ENCODE measurements at regions not wholly inside any gene's neighbourhood (a gene's known extent, or its start where the extent isn't known, plus 50 kb on each side); places are given as distances from the start of the nearest gene placed in this dataset.
"Not testable (repeated sequence)": the region's sequence is repeated elsewhere in the genome, so short reads cannot be mapped to it uniquely, and the experiment has no call there.

DNA sequence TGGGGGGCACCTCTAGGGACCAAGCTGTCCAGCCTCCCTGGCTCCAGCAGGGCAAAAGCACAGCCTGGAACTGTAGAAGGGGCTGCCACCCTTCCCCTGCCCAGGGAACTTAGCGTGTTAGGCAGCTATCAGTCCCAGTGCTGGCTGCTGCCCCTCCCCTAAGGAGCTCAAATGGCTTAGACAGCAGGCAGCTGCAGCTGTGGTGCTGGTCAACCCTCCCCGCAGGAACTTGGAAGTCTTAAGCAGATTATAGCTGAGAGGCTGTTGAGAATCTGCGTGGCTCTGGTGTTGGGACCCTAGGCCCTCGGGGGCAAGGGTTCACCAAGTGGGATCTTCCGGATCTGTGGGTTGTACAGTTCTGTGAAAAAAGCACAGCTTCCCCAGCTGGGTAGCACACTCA lies 536.5 kb upstream of the CDH10 start:
- TF ChIP-seq, protein P1, sequence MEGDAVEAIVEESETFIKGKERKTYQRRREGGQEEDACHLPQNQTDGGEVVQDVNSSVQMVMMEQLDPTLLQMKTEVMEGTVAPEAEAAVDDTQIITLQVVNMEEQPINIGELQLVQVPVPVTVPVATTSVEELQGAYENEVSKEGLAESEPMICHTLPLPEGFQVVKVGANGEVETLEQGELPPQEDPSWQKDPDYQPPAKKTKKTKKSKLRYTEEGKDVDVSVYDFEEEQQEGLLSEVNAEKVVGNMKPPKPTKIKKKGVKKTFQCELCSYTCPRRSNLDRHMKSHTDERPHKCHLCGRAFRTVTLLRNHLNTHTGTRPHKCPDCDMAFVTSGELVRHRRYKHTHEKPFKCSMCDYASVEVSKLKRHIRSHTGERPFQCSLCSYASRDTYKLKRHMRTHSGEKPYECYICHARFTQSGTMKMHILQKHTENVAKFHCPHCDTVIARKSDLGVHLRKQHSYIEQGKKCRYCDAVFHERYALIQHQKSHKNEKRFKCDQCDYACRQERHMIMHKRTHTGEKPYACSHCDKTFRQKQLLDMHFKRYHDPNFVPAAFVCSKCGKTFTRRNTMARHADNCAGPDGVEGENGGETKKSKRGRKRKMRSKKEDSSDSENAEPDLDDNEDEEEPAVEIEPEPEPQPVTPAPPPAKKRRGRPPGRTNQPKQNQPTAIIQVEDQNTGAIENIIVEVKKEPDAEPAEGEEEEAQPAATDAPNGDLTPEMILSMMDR (IDR thresholded peaks at IDR 0.05), result no peak
- no peaks in the 10 kb centered on the region for H3K9me3 ChIP-seq
- H3K4me1 ChIP-seq, result no peaks in the 10 kb centered on the region
- ATAC-seq (no peak), DNase-seq (no peak)
- H3K27me3 ChIP-seq (ENCODE audit: insufficient read depth in 3 of 3, low read length in 2 of 3), result no peaks in the 10 kb centered on the region
- H3K27ac ChIP-seq, result no peak overlapping the region
- no peak overlapping the region for H3K4me3 ChIP-seq
- H3K36me3 ChIP-seq (ENCODE audit: insufficient read depth in 1 of 2, low read depth in 1 of 2), result no peaks in the 10 kb centered on the region
- 54 to 63% (median 59%) methylated on average over 5 of the region's 5 CpGs for WGBS, 3 donors
- intact Hi-C loops (cut with DNase I), result no loop called here

DNA sequence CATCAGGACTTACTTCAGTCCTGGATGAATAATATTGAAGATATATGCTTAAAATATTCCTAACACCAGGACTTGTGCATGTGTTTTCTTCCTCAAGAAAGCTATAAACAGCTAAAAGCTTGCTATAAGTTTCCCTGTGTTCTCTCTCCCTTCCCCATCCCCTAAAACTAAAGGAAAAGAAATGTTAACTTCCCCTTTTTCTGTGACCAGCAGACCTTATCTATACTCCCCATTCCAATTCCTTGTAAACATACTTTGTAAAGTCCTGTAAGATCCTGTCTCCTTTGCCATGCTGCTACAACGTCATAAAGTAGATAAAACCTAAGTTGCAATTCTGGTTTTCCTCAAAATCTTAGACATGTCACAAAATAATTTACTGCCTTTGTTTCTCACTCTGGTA lies 517.8 kb upstream of the CDH10 start:
- WGBS, 3 donors, result 0% methylated on average over 1 of the region's 1 CpG
- intact Hi-C loops (cut with DNase I); H3K9me3 ChIP-seq; H3K4me3 ChIP-seq; H3K4me1 ChIP-seq; H3K36me3 ChIP-seq (ENCODE audit: insufficient read depth in 1 of 2, low read depth in 1 of 2); H3K27ac ChIP-seq; H3K27me3 ChIP-seq (ENCODE audit: insufficient read depth in 3 of 3, low read length in 2 of 3); DNase-seq; ATAC-seq: not testable (repeated sequence)

DNA sequence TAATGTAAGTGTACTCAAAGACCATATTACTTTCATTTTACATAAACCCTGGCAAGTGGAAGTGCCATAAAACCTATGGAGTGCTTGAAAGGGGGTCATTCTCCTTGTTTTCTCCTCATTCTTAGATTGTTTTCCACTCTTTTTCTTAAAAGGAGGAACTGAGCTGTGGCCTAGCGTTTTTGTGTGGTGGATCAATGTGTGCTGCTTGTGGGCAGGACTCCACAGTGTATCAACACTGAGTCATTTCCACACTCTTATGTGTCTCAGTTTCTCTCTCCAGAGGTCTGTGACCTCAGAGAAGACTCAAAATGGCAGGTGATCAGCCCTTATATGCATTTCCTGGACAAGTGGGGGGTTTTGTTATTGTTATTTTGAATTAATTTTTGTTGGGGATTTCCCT lies 516.1 kb upstream of the CDH10 start:
- Histone ChIP-seq H3K9me3 (no peaks in the 10 kb centered on the region), H3K4me3 (no peak overlapping the region), H3K27me3 (ENCODE audit: insufficient read depth in 3 of 3, low read length in 2 of 3) (no peaks in the 10 kb centered on the region), H3K27ac (no peak overlapping the region), H3K36me3 (ENCODE audit: insufficient read depth in 1 of 2, low read depth in 1 of 2) (no peaks in the 10 kb centered on the region), H3K4me1 (no peaks in the 10 kb centered on the region)
- WGBS, 3 donors, result 61 to 74% (median 72%) methylated on average over 1 of the region's 1 CpG
- intact Hi-C loops (cut with DNase I), result no loop called here
- TF ChIP-seq, protein P1 (IDR thresholded peaks at IDR 0.05), result no peak
- DNase-seq (no peak), ATAC-seq (no peak)

DNA sequence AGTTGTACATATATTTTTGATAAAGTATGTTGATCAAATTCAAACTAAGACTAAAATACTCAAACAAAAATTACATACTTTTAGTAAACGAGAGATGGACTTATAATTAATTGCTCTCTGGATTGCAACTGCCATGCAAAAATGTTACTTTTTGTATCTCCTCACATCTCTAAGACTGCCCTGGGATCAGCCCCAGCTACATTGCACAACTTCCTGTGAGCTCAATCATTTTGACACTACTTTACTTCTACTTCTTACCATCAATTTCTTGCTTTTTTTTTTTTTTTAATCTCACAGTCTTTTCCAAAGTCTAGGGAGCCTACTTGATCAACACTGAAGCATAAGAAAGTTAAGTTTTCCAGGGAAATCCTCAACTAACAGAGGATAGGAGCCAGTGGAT lies 506.0 kb upstream of the CDH10 start:
- no peaks in the 10 kb centered on the region for H3K9me3 ChIP-seq
- H3K27me3 ChIP-seq (ENCODE audit: insufficient read depth in 3 of 3, low read length in 2 of 3), result no peaks in the 10 kb centered on the region
- 78 to 84% (median 80%) methylated on average over 1 of the region's 1 CpG for WGBS, 3 donors
- DNase-seq (no peak), ATAC-seq (no peak)
- TF ChIP-seq, protein P1 (IDR thresholded peaks at IDR 0.05), result no peak
- H3K4me1 ChIP-seq, result no peaks in the 10 kb centered on the region
- no peak overlapping the region for H3K27ac ChIP-seq
- no peaks in the 10 kb centered on the region for H3K36me3 ChIP-seq (ENCODE audit: insufficient read depth in 1 of 2, low read depth in 1 of 2)
- intact Hi-C loops (cut with DNase I), result no loop called here
- H3K4me3 ChIP-seq, result no peak overlapping the region

- DNase-seq (no peak), ATAC-seq (no peak)
- TF ChIP-seq, protein P1 (IDR thresholded peaks at IDR 0.05), result no peak
- Histone ChIP-seq H3K4me1 (no peaks in the 10 kb centered on the region), H3K27ac (no peak overlapping the region), H3K9me3 (no peaks in the 10 kb centered on the region), H3K27me3 (ENCODE audit: insufficient read depth in 3 of 3, low read length in 2 of 3) (no peaks in the 10 kb centered on the region), H3K4me3 (no peak overlapping the region), H3K36me3 (ENCODE audit: insufficient read depth in 1 of 2, low read depth in 1 of 2) (no peaks in the 10 kb centered on the region)
- 75 to 81% (median 75%) methylated on average over 4 of the region's 4 CpGs for WGBS, 3 donors
- intact Hi-C loops (cut with DNase I), result no loop called here
These were observed 483.8 kb upstream of the CDH10 start for GRCh38 chr5:25128606-25129005.

All from psoas muscle (tissue), 7 donors.